ENCODE measurements at regions not wholly inside any gene's neighbourhood (a gene's known extent, or its start where the extent isn't known, plus 50 kb on each side); places are given as distances from the start of the nearest gene placed in this dataset.

GRCh38 chr2:105570326-105570725 is 171.5 kb upstream of the FHL2 start:
- DNase-seq (ENCODE audit: low read depth) = no peak

DNA sequence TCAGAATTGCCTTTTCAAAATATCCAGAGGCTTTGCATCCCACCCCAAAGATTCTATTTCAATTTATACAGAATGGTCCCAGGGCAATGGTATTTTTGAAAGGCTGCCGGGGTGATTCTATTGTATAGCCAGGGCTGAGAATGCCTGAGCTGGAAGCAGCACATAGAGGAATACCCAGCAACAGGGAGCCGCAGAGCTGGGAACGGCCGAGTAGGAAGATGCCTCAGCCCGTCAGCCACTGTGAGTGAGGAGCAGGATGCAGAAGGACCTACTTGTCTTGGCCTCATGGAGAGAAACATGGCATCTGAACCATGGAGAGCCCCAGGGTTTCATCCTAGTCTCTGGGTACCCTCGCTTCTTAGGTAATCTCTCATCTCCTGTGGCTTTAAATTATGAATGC is 170.8 kb upstream of the FHL2 start:
- DNase-seq (ENCODE audit: low read depth) = no peak

GRCh38 chr2:105567996-105568494 is 169.2 kb upstream of the FHL2 start:
- no peak for DNase-seq (ENCODE audit: low read depth)

DNA sequence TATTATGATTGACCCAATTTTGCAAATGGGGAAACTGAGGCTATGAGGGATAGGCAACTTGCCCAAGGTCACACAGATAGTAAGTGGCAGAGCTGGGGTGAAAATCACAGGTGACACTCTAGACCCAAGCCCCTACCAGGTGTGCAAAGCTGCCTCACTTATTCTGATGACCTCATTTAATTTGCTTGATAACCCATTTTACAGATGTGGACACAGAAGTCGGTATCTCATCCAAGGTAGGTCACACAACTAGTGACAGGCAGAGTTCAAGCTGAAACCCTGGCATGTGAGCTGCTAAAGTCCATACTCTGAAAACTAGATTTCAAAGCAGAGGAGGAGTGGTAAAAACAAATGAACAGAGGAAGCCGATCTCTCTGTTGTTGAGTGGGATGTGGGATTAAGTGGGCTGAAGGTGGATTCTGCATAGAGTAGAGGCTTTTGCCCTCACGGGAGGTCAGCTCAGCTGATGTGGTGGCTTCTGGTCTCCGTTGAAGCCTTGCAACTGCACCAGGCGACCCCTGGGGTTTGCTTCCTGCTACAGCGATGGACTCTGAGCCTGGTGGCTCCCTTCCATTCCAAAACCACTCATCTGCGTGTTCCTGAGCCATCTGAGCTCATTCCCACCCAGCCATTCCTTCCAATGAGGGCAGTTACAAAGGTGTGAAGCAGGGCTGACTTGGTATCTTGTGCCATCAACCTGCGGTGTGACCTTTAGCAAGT is 164.3 kb upstream of the FHL2 start:
- no peak for DNase-seq (ENCODE audit: low read depth)

DNA sequence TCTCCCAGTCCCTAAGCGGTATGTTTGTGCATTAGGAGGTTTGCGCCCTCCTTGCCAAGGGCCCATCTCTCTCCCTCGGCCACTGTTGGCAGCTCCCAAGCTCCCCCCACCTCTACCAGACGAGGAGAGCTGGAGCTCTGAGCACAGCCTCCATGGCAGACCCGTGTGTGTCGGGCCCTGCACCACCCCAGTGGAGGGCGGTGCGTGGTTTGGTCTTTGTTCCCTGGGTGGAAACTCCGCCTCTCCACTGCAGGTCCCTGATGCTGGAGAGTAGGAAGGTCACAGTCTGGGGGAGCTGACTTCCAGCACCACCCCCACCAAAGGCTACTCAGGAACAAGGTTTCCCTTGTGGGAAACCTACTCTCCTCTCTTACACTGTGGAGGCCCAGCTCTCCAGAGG is 162.6 kb upstream of the FHL2 start:
- no peak for DNase-seq (ENCODE audit: low read depth)

- no peak for DNase-seq (ENCODE audit: low read depth)
These were observed 161.3 kb upstream of the FHL2 start for GRCh38 chr2:105560157-105560556.

DNA sequence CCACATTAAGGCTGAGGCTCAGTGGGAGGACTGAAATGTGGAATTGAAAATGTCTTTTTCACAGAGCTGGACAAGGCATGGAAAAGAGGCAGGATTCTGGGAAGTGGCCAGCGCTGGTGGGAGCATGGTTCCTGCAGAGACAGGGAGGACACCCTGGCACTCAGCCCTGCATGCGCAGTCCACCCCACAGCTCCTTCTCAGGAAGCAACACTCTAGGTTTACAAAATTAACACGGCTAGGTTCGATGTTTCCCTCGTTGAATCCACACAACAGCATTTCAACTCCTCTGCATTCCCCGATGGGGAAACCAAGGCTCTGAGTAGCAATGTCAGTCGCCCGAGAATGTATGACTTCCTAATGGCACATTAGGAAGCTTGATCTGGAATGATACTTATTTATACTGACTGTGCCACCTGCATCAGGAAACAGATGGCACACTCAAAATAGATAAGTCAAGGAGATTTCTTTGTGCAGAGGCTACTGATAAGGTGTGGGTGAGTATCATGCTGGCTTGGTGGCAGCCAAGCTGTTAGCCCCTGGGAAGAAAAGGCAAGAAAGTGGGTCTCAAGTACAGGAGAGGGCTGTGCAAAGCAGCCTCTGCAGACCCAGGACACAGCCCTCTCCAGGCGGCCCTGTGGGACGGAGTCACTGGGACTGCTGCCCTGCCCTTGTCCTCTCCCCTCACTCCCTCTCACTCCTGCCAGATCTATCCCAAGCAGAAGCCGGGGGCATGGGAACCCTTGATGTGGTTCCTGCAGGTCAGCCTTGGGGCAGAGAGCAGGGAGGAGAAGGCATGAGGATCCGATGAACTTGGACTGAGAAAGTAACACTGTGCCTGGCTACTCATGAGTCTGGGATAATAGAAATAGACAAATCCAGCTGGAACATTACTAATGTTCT is 158.4 kb upstream of the FHL2 start:
- no peak for DNase-seq (ENCODE audit: low read depth)

DNA sequence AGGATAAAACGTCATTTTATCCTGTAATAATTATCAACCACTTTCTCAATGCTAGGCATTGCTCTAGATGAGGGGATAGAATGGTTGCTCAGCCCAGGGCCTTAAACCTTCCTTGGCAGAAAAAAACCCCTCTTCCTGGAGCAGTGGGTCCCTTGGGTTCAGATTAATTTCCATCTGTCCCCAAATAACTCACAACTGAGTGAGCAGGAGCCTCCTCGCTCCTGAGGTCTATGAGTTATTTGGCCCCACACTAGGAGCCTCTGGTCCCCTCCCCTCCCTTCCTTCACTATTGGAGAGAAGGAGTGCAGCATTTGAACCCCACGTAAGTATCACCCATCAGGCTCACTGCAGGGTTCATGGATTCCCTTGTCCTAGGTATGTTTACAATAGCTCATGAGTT is 157.5 kb upstream of the FHL2 start:
- no peak for DNase-seq (ENCODE audit: low read depth)

GRCh38 chr2:105554235-105554634 is 155.4 kb upstream of the FHL2 start:
- DNase-seq (ENCODE audit: low read depth) = no peak

DNA sequence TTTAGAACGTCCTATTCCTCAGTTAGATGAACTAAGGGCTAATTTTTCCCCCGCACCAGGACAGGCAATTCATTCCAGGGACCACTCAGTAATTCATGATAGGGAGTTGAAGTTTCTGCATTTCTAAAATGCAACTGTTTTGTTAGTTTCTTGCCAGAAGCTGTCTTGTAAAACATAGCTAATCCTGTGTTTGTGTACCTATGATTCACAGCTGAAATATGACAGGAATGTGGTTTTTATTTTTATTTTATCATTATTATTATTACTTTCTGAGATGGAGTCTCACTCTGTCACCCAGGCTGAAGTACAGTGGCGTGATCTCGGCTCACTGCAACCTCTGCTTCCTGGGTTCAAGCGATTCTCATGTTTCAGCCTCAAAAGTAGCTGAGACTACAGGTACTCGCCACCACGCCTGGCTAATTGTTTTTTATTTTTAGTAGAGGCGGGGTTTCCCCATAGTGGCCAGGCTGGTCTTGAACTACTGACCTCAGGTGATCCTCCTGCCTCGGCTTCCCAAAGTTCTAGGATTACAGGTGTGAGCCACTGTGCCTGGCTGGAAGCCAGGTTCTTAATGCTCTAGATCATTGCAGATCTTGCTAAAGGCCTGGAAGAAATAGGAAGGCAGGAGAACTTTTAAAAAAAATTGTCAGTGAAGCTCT is 154.8 kb upstream of the FHL2 start:
- DNase-seq (ENCODE audit: low read depth) = no peak

GRCh38 chr2:105546628-105546974 is 147.8 kb upstream of the FHL2 start:
- no peak for DNase-seq (ENCODE audit: low read depth)

GRCh38 chr2:105545730-105546627 is 147.1 kb upstream of the FHL2 start:
- DNase-seq (ENCODE audit: low read depth) = peak; percentile 45

GRCh38 chr2:105544591-105545377 is 145.9 kb upstream of the FHL2 start:
- DNase-seq (ENCODE audit: low read depth) = no peak

GRCh38 chr2:105541189-105542050 is 142.6 kb upstream of the FHL2 start:
- no peak for DNase-seq (ENCODE audit: low read depth)

GRCh38 chr2:105540642-105541041 is 141.8 kb upstream of the FHL2 start:
- no peak for DNase-seq (ENCODE audit: low read depth)

DNA sequence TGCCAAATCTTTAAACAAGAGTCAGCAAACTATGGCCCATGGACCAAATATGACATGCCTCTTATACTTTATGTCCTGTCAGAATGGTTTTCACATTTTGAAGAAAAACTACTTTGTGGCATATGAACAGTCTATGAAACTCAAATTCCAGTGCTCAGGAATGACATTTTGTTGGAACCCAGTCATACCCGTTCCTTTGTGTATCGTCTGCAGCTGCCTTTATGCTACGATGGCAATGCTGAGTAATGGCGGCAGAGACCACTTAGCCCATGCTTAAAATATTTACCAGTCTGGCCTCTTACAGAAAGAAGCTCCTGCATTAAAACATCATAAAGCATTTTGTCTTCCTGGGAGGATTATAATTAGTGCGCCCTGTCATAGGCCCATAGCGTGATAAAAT is 140.5 kb upstream of the FHL2 start:
- no peak for DNase-seq (ENCODE audit: low read depth)

GRCh38 chr2:105538840-105539239 is 140.0 kb upstream of the FHL2 start:
- no peak for DNase-seq (ENCODE audit: low read depth)

- DNase-seq (ENCODE audit: low read depth) = no peak
These were observed 139.1 kb upstream of the FHL2 start for GRCh38 chr2:105537920-105538319.

DNA sequence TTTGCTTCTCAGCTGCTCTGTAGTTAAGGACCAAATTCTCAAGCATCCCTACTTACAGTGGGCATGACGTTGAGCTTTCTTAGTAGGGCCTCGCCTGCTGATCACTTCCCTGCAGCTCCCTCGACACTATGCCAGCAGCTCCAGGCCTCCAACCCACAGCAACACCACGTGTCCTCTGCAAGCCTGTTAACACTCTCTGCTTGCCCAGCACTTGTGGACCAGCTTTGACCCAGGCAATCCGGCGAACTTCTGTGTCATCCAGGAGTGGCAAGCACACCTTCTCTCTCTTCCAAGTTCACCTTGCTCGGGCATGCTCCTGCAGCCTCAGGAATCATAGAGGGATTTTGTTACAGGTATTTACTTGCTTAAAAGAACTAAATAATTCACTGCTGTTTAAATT is 138.6 kb upstream of the FHL2 start:
- no peak for DNase-seq (ENCODE audit: low read depth)

GRCh38 chr2:105536175-105536574 is 137.3 kb upstream of the FHL2 start:
- DNase-seq (ENCODE audit: low read depth) = no peak
